ENCODE measurements at regions not wholly inside any gene's neighbourhood (a gene's known extent, or its start where the extent isn't known, plus 50 kb on each side); places are given as distances from the start of the nearest gene placed in this dataset.
A peak's percentile ranks its signal among the peaks of the same experiment; 100 is the strongest.
"Not testable (repeated sequence)": the region's sequence is repeated elsewhere in the genome, so short reads cannot be mapped to it uniquely, and the experiment has no call there.

DNA sequence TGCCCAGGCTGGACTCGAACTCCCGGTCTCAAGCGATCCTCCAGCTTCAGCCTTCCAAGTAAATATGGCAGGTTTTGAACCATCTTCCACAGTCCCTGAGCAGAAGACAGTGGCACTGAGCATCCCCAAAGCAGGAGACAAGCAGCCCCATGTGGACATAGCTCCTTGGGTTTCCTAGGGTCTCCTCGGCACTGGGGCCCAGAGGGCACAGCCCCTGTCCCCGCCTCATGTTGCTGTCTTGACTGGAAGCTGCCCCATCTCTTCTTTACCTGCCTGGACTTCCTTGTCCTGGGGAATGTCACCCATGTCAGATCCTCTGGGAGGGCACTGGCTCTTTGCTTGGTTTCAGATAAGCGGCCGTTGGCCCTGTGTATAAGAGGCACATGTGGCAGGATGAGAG lies 263.7 kb upstream of the RAB4A start:
- DNase-seq (ENCODE audit: low read depth in 2 of 2), result no peak

DNA sequence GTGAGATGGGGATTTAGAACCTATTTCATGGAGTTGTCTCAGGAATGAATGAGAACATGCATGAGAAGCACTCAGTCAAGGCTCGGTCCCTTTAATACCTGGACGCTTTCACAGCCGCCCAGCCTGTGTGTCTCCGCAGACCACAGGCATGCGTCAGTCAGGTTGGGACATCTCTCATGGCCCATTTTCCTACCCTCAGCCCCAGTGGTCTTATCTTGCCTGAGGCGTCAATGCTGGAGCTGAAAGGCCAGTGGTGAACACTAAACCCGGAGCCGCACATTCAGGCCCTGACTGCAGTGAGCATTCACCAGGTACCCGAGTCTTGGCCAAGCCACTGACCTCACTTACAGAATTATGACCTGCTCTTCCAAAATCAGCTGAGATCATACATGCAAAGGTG lies 263.2 kb upstream of the RAB4A start:
- no peak for DNase-seq (ENCODE audit: low read depth in 2 of 2)

DNA sequence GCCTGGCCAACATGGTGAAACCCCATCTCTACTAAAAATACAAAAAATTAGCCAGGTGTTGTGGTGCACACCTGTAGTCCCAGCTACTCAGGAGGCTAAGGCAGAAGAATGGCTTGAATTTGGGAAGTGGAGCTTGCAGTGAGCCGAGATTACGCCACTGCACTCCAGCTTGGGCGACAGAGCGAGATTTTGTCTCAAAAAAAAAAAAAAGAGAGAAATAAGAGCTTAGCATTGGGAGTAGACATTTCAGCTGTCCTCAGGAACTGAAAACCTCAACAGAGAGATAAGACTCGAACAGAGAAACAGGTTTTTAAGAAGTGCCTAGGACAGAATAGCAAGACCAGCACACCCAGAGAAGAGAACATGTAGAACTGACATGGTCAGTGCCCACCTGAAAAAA lies 262.6 kb upstream of the RAB4A start:
- not testable (repeated sequence) for DNase-seq (ENCODE audit: low read depth in 2 of 2)

DNA sequence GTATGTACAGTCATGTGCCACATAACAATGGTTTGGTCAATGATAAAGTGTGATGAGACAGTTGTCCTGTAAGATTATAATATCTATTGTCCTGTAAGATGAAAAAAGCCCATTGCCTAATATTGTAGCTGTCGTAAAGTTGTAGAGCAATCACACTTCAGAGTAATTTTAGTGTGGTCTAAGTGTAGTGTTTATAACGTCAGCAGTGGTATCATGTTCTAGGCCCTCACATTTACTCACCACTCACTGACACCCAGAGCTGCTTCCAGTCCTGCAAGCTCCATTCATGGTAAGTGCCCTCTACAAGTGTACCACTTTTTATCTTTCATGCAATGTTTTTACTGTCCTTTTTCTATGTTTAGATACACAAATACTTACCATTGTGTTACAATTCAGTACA lies 259.9 kb upstream of the RAB4A start:
- DNase-seq (ENCODE audit: low read depth in 2 of 2), result no peak

DNA sequence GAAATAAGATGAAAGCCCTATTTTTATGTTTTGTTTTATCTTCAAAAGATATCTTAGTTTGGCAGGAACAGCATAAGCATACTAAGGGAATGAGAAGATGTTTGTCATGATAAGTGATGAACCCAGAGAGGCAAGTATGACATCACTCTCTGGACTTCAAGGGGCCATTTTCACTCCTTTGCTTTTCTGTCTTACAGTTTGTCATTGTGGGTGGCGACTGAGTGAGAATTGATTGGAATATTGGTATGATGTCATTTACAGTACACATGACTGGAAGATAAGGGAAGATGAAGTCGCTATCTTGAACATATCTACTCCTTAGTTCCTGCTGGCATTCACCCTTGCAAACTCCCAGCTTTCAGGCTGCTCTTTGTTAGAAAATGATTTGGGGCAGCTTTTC lies 258.1 kb upstream of the RAB4A start:
- DNase-seq (ENCODE audit: low read depth in 2 of 2), result no peak

DNA sequence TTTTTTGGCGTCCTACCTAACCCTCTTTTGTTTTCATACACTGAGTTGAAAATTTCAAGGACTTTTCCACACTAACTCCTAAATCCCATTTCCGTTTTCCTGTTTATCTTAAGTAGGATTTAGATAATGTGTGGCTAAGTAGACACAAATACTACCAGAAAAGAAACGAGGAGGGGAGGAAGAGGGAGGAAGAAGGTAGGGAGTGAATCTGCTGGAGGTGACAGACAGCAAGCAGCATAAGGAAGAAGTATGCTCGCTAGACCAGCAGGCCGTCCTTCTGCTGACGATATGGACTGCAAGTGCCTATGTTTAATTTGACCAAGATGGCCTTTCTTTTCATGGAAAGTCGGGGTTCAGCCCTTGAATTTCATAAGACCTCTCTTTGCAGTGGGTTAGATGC lies 256.9 kb upstream of the RAB4A start:
- no peak for DNase-seq (ENCODE audit: low read depth in 2 of 2)

DNA sequence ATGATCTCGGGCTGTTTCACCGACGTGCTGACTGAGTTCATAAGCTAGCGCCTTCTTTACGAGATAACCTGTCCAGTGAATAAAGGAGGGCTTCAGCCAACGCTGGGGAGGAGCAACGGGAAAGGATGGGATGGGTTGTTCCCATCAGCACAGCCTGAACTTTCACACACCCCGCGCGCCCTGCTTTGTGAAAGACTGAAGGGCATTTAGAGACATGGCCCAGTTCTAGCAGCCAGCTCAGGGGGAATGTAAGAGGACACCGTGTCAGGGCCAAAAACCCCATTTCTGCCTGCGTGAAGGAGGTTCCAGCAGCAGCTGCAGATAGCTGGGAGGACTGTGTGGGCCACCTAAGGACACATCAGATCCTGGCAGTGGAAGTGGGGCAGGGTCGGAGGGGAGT lies 255.1 kb upstream of the RAB4A start:
- DNase-seq (ENCODE audit: low read depth in 2 of 2), result no peak

DNA sequence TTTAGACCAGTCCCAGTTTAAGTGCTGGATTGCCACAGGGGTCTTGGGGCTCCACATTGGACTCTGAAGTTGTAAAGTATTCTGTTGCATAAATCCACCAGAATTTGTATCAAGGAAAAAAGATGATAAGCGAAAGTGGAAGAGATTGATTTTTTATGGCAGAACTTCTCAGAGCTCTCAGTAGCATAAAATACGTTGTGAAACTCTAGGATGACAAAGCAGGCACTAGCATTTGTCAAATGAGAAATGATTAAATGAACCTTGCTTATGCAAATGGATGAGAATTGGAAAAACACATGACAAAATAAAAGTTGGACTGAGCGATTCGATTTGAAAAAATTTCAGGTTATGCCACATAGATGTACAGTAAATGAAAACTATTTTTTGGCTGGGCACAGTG lies 253.8 kb upstream of the RAB4A start:
- DNase-seq (ENCODE audit: low read depth in 2 of 2), result no peak

DNA sequence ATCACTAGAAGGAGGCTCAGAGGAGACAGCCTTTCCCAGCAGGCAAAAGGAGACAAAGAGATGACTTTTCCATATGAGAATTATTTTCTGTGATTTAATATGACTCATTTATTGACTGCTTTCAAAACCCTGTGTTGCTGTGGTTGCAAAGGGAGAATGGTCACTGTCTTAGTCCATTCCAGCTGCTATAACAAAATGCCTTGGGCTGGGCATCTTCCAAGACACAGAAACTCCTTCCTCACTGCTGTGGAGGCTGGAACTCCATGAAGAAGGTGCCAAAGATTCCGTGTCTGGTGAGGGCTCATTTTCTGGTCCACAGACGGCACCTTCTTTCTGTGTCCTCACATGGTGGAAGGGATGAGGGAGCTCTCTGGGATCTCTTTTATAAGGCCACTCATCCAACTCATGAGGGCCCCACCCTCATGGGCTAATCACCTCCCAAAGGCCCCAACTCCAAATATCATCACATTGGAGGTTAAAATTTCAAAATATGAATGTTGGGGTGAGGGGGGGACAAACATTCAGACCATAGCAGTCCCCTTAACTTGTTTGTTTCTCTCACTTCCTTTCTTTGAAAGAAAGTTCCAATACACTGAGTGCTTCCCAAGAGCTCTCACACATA lies 252.1 kb upstream of the RAB4A start:
- DNase-seq (ENCODE audit: low read depth in 2 of 2), result no peak

DNA sequence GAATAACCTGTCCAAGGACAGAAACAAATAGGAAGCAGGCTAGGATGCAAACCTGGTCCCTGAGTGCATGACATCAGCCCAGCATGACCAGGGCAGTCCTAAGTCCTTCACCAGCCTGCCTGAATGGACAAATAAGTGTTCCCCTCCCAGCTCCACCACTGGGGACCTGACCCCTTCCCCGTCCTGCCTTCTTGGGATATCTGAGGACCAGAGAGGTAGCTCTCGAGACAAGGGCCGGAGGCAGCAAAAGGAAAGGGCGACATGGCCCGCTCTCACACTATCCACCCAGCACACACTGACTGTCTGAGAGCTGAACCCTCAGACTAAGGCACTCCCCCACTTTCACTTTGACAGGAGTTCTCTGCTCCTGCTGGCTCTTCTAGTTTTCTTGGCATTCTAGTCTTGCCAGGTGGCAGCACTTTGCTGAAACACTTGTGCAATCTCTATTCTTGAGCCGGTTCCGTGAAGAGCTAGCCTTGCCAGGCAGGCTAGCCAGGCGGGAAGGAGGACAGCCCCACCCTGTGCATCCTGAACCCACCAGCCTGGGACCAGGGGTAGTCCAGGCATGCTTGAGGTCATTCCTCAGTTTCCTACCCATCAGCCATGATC lies 251.1 kb upstream of the RAB4A start:
- DNase-seq (ENCODE audit: low read depth in 2 of 2), result no peak

DNA sequence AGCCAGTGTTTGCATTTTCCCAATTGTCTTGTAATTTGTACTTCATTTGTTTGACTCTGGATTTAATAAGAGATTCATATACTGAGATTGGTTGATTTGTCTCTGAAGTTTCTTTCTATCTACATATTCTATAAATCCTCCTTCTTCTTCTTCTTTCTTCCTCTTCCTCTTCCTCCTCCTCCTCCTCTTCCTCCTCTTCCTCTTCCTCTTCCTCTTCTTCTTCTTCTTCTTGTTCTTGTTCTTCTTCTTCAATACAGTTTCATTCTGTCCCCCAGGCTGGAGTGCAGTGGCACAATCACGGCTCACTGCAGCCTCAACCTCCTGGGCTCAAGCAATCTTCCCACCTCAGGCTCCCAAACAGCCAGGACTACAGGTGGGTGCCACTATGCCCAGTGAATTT lies 249.9 kb upstream of the RAB4A start:
- DNase-seq (ENCODE audit: low read depth in 2 of 2), result not testable (repeated sequence)

DNA sequence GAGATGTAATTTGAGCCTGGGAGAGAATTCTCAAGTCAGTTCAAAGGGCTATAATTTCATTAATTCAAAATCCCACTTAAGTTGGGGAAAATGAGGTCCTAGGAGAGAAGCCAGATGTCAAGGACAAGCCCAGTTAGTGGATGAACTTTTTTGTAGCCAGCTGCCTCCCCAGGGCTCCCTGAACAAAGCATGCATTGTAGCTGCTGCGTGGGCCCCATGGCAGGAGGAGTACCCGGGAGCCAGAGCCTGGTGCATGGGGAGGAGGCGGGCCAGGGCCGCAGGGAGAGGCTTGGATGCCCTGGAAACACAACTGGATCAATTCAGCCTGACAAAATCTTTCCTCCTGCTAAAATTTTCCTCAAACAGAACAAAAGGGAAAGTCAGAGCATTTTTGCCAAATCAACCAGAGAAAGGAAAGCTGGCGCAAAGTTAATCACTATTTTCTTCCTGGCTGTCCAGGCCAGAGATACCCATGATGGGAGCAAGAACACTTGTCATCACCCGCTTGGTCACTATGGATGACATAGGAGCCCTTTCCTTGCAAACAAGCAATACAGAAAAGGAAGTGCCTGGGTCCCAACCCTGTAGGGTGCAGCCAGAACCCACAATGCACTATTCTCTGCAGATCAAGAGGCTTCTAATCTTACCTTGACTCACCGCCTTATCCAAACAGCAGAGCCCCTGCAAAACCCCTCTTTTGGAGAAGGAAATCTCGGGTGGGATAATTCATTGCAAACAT lies 248.1 kb upstream of the RAB4A start:
- DNase-seq (ENCODE audit: low read depth in 2 of 2), result no peak

DNA sequence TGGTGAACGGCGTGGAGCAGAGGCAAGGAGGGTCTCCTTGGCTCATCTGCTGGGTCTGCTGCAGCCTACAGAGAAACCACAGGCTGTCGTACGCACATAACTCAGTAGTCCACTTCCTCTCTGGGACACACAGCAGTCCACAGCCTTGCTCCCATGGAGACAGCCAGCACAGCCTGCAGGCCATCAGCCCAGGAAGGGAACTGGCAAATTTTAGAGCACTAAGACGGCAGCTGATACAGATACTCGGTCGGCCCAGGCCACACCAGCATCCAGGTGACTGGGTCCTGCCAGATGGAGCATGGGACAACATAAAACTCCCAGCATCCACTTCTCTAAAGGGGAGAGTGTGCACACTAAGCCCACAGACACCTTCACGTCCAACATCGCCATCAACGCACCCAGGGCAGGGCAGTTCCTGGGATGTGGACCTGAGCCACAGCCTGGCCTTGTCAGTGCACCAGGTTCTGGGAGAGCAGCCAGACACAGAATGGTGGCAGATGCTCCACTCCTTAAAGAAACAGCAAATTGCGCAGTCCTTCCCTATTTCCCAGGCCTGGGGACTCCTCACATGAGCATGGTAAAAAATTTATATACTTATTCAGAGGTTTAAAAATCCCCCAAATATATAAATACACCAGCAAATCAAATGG lies 247.1 kb upstream of the RAB4A start:
- DNase-seq (ENCODE audit: low read depth in 2 of 2), result no peak

DNA sequence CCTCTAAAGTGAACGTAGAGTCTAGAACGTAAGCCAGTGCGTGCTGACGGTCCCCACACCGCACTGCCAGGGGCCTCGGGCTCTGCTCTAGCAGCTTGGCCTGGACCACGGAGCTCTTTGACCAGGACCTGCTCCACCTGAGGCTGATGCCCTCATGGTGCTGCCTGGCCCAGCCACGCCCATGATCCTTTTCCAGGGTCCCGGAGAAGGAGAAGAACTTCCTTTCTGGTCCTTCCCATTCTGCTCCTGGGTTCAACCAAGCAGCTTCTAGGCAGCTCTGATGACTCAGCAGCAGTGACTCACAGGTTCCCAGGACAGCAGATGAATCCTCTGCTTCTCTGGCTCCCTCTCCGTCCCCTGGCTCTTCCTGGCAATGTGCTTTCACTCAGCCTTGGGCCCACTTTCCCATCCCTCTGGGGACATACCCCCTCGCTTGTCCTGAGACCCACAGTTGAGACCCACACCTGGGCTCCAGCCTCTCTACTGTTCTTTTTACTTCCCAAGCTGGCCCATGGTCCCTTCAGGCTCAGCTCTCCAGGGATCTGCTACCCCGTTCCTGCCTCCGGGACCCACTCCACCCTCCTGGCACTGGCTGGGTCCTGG lies 246.3 kb upstream of the RAB4A start:
- no peak for DNase-seq (ENCODE audit: low read depth in 2 of 2)

DNA sequence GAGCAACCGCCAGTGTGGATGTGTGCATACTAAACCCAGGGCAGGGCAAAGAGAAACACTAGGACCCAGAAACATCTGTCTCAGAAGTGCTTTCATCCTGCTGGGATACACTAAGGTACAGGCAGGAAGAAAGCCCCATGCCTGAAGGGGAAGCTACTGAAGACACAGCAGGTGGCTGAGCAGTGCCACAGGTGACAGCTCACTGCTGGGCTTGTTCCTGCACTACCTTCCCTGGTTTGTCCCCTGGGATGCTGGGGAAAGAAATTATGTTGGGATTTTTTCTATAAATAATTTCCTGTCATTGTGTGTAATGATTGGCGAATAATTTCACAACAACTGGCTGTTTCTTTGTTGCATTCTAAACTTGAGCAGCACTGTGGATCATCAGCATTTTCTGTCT lies 245.3 kb upstream of the RAB4A start:
- no peak for DNase-seq (ENCODE audit: low read depth in 2 of 2)

DNA sequence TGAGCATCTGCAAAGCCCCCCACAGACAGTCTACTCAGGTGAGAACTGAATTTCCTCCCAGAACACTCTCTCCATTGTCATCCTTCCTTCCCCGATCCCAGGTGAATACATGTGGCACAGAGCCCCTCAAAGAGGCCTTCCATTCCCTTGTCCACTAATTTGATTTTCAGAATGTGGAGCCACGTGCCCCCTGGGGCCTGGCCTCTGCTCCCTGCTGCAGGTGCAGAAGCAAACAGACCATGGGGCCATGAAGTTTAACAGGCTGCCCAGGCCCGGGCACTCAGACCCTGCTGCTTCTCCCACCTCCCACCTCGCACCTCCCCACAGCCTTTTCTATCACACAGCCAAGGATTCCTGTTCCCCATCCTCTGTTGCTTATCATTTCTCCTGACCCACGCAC lies 243.8 kb upstream of the RAB4A start:
- DNase-seq (ENCODE audit: low read depth in 2 of 2), result no peak

DNA sequence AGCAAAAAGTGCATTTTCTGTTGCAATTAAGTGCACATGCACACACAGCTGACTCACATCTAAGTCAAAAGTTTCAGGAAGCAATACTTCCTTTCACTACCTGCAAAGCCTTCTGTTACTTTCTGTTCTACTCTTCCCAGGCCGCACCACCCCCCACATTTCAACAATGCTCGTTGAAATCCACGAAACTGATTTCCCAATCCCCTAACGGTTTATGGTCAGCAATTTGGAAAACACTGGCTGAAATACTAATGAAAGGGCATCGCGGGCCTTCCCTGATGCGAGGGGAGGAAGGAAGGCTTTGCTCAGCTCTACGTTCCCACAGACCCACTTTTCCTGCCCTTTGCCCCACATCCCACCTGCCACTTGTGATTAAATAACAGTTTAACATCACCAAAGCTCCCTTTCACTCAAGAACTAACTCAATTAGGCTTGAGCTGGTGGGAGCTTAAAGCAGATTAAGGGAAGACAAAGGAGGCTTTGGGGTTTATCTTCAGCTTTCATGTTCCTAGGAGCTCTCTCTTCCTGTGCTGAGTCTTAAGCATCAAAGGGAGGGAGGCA lies 243.2 kb upstream of the RAB4A start:
- DNase-seq (ENCODE audit: low read depth in 2 of 2), result peak in 1 of 2 experiments; percentile 14

DNA sequence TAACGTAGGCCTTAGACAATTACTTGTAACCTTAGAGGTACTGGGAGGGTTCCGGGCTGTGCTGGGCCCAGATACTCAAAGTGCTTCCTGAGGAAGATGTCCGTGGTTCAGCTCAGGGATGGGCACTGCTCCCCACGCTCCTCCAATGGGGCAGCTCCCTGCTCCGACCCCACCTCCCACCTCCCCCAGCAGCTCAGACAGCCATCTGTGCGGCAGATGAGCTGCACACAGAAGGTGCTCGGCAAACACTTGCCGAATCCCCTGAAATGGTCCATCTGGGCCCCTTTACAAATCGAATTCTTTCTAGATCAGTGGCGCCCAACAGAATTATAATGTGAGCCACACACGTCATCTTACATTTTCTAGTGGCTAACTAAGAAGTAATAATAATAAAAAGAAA lies 242.4 kb upstream of the RAB4A start:
- DNase-seq (ENCODE audit: low read depth in 2 of 2), result no peak

DNA sequence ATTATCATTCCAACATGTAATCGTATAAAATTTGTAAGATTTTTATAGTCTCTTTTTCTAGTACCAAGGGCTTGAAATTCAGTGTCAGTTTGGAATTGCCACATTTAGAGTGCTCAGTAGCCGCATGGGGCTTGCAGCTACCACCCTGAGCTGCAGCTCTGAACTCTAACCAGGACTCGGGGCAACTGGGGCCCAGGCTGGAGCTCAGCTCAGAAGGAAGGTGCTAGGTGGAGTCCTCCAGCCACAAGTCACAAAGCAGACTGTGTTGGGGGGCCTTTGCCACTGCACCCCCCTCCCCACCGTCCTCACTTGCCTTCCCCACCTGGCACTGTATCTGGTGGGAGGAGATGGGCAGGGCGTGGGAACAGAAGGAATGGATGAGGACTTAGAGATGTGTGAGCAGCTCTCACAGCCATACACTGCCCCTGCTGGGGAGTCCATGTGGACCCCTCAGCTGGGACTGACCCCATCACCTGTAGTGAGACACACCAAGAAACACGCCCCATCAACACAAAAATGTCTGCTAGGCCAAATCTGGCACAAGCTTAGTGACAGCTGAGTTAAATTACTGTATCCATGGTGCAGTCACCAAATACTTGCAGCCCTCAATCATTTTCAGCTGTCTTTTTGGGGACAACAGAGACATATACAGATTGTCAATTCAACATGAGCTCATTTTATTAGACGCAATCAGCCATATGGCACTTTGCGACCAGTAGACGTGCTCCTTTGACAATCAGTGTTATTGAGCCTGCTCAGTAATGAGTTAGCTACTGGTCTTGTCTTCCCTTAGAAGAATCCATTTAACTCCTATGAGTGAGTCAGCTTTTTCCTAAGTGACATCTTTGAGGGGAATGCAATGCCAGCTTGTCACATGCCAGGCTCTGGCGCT lies 241.7 kb upstream of the RAB4A start:
- no peak for DNase-seq (ENCODE audit: low read depth in 2 of 2)

DNA sequence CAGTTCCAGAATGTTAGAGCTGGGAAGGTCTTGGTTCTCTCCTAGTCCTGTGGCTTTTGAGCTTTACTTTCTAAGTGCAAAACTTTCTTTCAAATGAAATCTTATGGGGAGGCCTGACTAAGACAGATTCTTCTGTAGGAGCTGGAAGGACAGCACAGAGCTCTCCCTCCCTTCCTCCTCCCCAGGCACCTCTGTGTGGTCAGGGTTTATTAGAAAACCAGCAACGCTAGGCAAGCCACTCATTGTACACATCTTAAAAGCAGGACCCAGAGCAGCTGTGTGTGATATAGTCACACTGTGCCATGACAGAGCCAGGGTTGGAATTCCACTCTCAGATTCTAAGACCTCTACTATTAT lies 241.1 kb upstream of the RAB4A start:
- no peak for DNase-seq (ENCODE audit: low read depth in 2 of 2)

DNA sequence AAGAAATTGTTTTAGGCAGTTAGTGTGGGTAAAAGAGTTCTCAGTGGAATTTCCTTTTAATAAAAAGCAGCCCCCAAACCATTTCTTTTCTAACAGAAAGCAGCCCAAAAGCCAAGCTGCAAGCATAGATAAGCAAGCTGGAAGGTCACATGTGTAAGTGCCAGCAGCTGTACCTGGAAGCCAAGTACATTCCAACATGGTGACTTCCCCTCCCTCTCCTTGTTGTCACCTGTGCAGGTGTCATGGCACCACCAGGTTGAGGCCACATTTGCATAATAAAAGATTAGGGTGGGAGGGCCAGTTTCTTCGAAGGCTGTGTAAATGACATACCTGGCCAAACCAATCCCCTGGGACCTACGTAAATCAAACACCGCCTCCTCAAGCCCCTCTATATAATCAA lies 240.3 kb upstream of the RAB4A start:
- DNase-seq (ENCODE audit: low read depth in 2 of 2), result no peak
